Left lung (tissue), 4 donors: ENCODE measurements at regions not wholly inside any gene's neighbourhood (a gene's known extent, or its start where the extent isn't known, plus 50 kb on each side); places are given as distances from the start of the nearest gene placed in this dataset.

Experiments
- ATAC-seq: fragments of 200-7000 bp; cut with Tn5 transposase; one replicate; pipeline ENCODE4 v1.9.1; 2020; ENCODE audit warnings: moderate library complexity
- DNase-seq, 4 donors: peaks; one replicate each; pipeline ENCODE4 v3.0.0-alpha.2; 2013 to 2020
- H3K27ac ChIP-seq, 2 donors: fragments of 200-600 bp; sonication (generic) in 1 of 2; one replicate each; pipeline versions ENCODE4 v1.5.0 to v1.8.0; 2020 to 2021
- H3K27me3 ChIP-seq, 2 donors: fragments of 200-600 bp; sonication (generic) in 1 of 2; one replicate each; pipeline versions ENCODE4 v1.5.0 to v1.8.0; 2020 to 2021
- H3K36me3 ChIP-seq, 2 donors: fragments of 200-600 bp; sonication (generic) in 1 of 2; one replicate each; pipeline versions ENCODE4 v1.5.0 to v1.8.0; 2020 to 2021
- H3K4me1 ChIP-seq, 2 donors: fragments of 200-600 bp; one replicate each; pipeline ENCODE4 v1.8.0; 2021
- H3K4me3 ChIP-seq, 2 donors: fragments of 200-600 bp; sonication (generic) in 1 of 2; one replicate each; pipeline versions ENCODE4 v1.5.0 to v1.8.0; 2020 to 2021; ENCODE audit warnings: mild to moderate bottlenecking in 1 of 2
- H3K9me3 ChIP-seq, 2 donors: fragments of 200-600 bp; sonication (generic) in 1 of 2; one replicate each; pipeline versions ENCODE4 v1.5.0 to v1.8.0; 2020 to 2021
- CTCF ChIP-seq, 2 donors: fragments of 200-600 bp; sonication (generic) in 1 of 2; IDR thresholded peaks; one replicate each; pipeline versions ENCODE4 v1.5.0 to v1.8.0; 2021; ENCODE audit warnings: antibody characterized with exemption in 2 of 2
- intact Hi-C, 2 donors: fragments of 100-400 bp; cut with DNase I; formaldehyde crosslinking; loops; one replicate each; pipeline versions ENCODE4 v1.11.2 to v1.14.2; 2022
- donor health status: DM: no; HTN: yes; CAD: no.
- donor health status: DM: no; HTN: no; CAD: no.

GRCh38 chr7:21142081-21142480 lies 285.8 kb upstream of the SP4 start:
- Histone ChIP-seq H3K27ac (no peak overlapping the region), H3K4me3 (no peak overlapping the region), H3K4me1 (no peaks in the 10 kb centered on the region), H3K9me3 (no peaks in the 10 kb centered on the region), H3K27me3 (no peaks in the 10 kb centered on the region), H3K36me3 (no peaks in the 10 kb centered on the region)
- DNase-seq: no peak
- no peak for TF ChIP-seq CTCF (IDR thresholded peaks at IDR 0.05)
- intact Hi-C loops: no loop called here
- ATAC-seq: no peak

- Histone ChIP-seq H3K4me1 (no peaks in the 10 kb centered on the region), H3K4me3 (no peak overlapping the region), H3K9me3 (no peaks in the 10 kb centered on the region), H3K27ac (no peak overlapping the region), H3K27me3 (no peaks in the 10 kb centered on the region), H3K36me3 (no peaks in the 10 kb centered on the region)
- no peak for TF ChIP-seq CTCF (IDR thresholded peaks at IDR 0.05)
- DNase-seq (peak in 1 of 4 donors; percentile 23), ATAC-seq (no peak)
- intact Hi-C loops: no loop called here
Observed at GRCh38 chr7:21146642-21147423, 281.1 kb upstream of the SP4 start.

- intact Hi-C loops: no loop called here
- no peaks in the 10 kb centered on the region for H3K36me3 ChIP-seq
- ATAC-seq: no peak
- H3K4me1 ChIP-seq: no peaks in the 10 kb centered on the region
- no peak overlapping the region for H3K27ac ChIP-seq
- DNase-seq: no peak
- TF ChIP-seq CTCF (IDR thresholded peaks at IDR 0.05): no peak
- H3K27me3 ChIP-seq: no peaks in the 10 kb centered on the region
- no peaks in the 10 kb centered on the region for H3K9me3 ChIP-seq
- H3K4me3 ChIP-seq: no peak overlapping the region
Observed at GRCh38 chr7:21149809-21150208, 278.1 kb upstream of the SP4 start.

GRCh38 chr7:21154614-21155013 lies 273.3 kb upstream of the SP4 start:
- no peak for DNase-seq
- Histone ChIP-seq H3K9me3 (no peaks in the 10 kb centered on the region), H3K4me1 (no peaks in the 10 kb centered on the region), H3K27me3 (no peaks in the 10 kb centered on the region), H3K36me3 (no peaks in the 10 kb centered on the region), H3K27ac (no peak overlapping the region), H3K4me3 (no peak overlapping the region)
- intact Hi-C loops: no loop called here
- no peak for ATAC-seq
- TF ChIP-seq CTCF (IDR thresholded peaks at IDR 0.05): no peak

GRCh38 chr7:21159506-21159905 lies 268.4 kb upstream of the SP4 start:
- Histone ChIP-seq H3K9me3 (no peaks in the 10 kb centered on the region), H3K4me1 (no peaks in the 10 kb centered on the region), H3K27me3 (no peaks in the 10 kb centered on the region), H3K4me3 (no peak overlapping the region), H3K27ac (no peak overlapping the region), H3K36me3 (no peaks in the 10 kb centered on the region)
- no peak for ATAC-seq
- DNase-seq: no peak
- TF ChIP-seq CTCF (IDR thresholded peaks at IDR 0.05): no peak
- intact Hi-C loops: no loop called here
